HG03039 (cell line): ENCODE measurements at regions not wholly inside any gene's neighbourhood (a gene's known extent, or its start where the extent isn't known, plus 50 kb on each side); places are given as distances from the start of the nearest gene placed in this dataset.

Experiments used
- ATAC-seq: cut with Tn5 transposase; IDR thresholded peaks from one replicate; pipeline ENCODE4 v1.9.1; 2021; ENCODE audit warnings: mild to moderate bottlenecking, moderate library complexity; ENCODE audit not compliant: unreplicated experiment

DNA sequence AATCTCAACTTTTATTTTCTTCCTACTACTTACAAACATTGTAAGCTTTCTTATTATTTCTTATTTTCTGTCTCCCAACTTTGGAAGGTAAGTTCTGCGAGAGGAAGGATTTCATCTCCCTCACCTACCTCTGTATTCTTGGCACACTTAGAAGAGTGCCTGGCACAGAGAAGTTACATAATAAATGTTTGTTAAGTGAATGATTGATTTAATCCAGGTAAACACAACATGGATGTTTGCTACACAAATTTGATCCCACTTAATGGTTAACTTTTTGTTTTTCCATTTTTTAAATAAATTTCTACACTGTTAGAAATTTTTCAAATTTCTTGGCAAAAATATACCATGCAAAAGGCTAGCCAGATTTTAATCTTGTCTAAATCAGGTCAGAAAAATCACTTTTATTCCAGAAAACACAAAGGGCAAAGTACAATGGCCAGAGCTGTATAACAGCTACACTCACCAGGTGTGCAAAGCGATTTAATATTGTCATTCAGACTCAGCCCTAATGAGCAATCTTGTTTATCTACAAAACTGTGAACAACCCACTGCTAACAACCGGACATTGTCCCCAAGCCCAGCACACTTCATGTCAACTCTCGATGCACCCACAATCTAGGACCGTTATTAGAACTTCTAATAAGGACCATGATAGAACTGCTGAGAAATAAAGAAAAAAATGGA, 222.1 kb upstream of the EEA1 start:
- no peak for ATAC-seq

GRCh38 chr12:93152617-93153016, 223.5 kb upstream of the EEA1 start:
- no peak for ATAC-seq

DNA sequence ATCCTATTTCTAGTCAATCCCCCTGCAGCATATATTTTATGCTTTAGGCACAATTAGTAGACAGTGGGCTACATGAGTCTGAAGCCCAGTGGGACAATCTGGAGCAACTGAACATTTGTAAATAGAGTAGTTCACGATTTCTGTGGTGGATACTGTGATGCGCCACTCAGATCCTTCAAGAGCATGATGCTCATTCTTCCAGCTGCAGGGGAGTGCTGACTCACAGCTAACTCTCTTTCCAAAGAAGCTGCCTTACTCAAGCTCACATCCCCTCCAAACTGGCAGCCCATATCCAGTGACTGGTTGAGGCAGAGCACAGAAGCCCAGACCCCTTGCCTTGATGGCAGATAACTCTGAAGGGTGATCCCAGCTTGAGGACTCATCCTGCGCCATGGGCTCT, 224.2 kb upstream of the EEA1 start:
- no peak for ATAC-seq

DNA sequence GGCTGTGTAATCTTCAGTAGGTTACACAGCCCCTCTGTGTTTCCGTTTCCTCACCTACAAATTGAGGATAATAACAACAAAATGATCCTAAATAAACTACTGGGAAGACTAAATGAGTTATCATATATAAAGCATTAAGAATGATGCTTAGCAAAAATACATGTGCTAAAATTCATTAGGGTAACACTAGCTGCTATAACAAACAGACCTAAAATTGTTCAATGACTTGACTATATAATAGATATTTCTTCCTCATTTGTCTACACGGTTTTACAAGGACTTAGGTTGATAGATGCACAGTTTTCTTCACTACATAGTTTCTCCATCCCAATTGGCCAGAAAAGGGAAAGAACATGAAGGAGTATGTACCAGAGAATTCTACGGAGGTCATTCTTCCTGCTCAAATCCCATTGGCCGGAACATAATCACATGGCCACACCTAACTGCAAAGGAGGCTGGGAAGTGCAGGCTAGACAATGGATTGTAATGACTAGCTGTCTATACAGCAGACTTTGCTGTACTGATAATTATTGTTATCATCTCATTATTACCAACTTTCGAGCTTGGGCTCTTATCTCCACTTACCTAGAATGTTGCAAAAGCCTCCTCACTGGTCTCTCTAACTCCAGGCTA, 223.5 kb upstream of the NUDT4 start:
- ATAC-seq = no peak

- no peak for ATAC-seq
Measured at GRCh38 chr12:93154753-93155480, 222.8 kb upstream of the NUDT4 start.

- no peak for ATAC-seq
Measured at GRCh38 chr12:93156086-93156716, 221.5 kb upstream of the NUDT4 start.

DNA sequence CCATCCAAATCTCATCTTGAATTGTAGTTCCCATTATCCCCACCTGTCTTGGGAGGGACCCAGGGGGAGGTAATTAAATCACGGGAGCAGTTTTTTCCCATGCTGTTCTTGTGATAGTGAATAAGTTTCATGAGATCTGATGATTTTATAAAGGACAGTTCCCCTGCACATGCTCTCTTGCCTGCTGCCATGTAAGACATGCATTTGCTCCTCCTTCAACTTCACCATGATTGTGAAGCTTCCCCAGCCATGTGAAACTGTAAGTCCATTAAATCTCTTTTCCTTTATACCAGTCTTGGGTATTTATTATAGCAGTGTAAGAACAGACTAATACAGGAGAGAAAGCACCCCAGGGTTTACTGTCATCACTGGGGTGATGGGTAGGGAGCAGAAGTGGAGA, 220.4 kb upstream of the NUDT4 start:
- ATAC-seq = no peak

GRCh38 chr12:93158065-93158843, 219.5 kb upstream of the NUDT4 start:
- no peak for ATAC-seq

GRCh38 chr12:93163260-93164036, 214.3 kb upstream of the NUDT4 start:
- ATAC-seq = no peak

- ATAC-seq = no peak
Measured at GRCh38 chr12:93164103-93164880, 213.4 kb upstream of the NUDT4 start.

GRCh38 chr12:93165384-93165932, 212.3 kb upstream of the NUDT4 start:
- no peak for ATAC-seq

- ATAC-seq = no peak
Measured at GRCh38 chr12:93166541-93167307, 211.0 kb upstream of the NUDT4 start.

DNA sequence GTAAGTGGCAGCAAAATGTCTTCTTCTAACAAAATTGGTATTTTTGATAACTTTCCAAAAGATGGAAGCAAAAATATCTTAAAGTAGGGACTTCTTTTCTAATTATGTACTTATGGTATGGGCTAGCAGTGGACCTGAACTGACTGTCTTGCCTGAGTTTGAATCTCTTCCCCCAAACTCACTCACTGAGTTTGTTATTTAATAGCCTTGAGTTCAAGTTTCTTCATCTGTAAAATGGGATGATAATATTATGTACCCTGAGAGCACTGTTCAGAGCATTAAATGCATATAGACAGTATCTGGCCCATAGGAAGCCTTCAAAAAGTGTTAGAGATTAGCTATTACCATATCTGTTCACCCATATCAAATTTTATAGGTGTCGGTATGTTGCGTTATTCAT, 210.4 kb upstream of the NUDT4 start:
- ATAC-seq = no peak

DNA sequence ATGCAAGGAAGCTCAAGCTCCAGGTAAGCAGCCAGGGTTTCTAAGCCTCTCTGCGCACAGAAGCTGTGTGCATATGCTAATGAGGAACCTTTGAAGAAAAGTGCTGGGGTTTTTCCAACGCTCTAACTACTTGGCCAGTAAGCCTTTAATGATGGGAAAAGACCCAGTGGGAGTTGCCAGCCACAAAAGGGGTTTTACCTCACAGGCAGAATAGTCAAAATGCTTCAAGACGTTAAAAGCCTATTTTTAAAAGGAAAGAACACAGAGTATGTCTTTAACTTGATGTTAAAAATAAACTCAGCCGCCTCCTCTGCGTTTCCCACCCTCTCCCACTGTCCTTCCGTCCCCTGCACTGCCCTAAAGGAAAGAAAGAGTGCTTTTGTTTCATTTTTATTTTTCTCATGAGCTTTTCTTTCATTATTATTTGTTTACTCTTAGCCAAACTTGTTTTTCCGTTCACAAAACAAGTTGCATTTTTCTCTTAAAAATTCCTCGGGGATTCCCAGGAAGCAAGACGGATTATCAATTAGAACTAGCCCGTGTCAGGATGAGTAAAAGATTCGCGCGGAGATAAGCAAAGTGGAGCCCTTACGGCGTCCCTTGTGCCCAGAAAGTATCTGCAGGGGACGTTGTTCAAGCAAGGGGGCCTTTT, 209.8 kb upstream of the NUDT4 start:
- peak; percentile 59 for ATAC-seq

- ATAC-seq = no peak
Measured at GRCh38 chr12:93168751-93169150, 209.0 kb upstream of the NUDT4 start.

GRCh38 chr12:93169536-93169935, 208.2 kb upstream of the NUDT4 start:
- ATAC-seq = no peak

DNA sequence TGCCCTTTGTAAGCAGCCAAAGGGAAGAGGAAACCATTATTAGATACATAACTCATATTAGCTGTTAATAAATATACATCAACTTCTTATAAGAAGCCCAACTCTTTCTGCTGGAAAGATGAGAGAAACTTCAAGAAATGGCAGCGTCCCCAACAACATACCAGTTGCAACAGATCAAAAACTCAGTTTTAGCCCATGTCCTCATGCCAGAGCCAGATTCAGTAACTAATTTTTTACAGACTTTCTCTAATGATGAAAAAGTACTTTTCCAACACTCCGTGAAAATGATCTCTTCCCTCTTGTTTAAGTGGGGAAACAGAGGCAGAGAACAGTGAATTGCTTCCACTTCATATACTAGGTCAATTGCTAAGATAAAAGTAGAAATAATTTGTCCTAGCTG, 206.8 kb upstream of the NUDT4 start:
- ATAC-seq = no peak
